ELF-1 (cell line): ENCODE measurements at regions not wholly inside any gene's neighbourhood (a gene's known extent, or its start where the extent isn't known, plus 50 kb on each side); places are given as distances from the start of the nearest gene placed in this dataset.
A peak's percentile ranks its signal among the peaks of the same experiment; 100 is the strongest.

ENCODE experiments used
- DNase-seq: peaks from one replicate; pipeline ENCODE4 v3.0.0-alpha.2; 2016; ENCODE audit warnings: low read depth, low spot score

DNA sequence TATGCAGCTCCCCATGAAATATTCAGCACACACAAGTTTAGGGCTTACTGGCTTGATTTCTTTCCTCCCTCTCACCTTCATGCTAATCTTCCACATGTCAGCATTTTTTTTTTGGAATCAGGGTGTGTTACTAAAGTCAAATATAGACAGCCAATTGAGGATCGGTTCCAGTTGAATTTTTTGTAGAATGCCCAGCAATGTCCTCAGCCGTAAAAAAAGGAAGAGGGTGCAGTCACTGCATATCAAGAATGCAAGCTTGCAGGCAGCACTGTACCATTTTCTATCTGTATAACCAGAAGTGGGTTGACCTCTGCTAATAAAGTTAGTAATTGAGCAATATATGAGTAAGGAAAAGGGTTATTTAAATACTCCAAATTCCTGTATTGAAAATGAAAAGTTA lies 51.4 kb upstream of the CHMP2B start:
- no peak for DNase-seq

DNA sequence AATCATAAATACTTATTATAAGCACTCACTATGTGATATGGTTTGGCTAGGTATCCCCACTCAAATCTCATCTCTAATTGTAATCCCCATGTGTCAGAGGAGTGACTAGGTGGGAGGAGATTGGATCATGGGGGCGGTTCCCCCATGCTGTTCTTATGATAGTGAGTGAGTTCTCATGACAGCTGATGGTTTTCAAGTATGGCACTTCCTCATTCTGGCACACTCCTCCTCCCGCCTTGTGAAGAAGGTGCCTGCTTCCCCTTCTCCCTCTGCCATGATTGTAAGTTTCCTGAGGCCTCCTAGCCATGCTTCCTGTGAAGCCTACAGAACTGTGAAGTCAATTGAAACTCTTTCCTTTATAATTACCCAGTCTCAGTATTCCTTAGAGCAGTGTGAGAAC lies 53.3 kb upstream of the CHMP2B start:
- no peak for DNase-seq

DNA sequence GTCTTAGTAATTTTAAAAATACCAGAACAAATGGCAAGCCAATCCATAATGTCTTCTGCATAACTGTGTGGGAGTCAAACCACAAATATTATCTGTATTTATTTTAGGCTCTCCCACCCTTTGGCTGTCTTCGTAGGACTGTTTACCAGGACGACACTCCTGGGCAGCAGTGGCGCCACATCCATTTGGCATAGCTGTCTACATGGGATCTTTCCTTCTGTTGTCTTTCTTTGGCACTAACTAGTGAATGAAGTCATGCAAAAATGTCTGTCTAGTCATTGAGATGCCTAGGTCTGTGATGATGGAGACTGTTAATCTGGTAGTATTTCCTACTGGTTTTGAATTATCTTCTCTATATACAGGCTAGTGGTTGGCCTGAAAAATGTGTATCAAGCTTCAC lies 54.0 kb upstream of the CHMP2B start:
- DNase-seq = no peak

DNA sequence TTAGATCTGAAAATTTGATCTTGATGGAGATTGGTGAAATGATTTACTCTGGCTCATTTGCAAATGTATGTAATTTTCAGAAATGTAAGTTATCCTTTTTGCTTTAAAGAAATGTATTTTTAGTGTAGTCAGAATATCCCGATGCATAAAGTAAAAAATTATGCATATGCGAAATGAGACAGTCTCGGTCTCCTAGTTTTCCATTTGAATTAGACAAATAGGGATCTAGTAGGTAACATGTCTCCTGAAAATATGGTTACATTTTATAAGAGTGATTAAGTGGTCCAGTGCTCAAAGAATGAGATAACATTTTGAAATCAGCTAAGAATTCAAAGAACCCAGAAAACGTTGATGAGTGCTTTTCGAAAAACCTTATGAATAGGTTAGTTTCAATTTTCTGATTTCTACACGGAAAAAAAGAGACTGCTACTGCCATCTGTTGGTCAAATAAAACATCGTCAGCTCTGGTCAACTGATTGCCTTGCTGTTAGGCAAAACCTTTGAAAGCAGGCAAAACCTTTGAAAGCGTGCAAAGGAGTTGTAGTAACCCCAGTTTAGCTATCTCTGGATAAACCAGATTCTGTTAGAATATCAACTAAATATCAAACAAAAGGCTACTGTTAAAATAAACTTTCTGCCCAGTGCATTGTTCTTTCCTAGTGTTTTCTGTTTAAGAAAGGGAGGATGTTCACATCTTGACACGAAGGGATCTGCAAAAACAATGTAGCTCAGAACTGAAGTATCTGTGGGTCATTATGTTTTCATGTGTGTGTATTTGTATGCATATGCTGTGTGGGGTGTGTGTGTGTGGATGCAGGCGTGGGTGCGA lies 59.3 kb upstream of the CHMP2B start:
- peak; percentile 13 for DNase-seq

DNA sequence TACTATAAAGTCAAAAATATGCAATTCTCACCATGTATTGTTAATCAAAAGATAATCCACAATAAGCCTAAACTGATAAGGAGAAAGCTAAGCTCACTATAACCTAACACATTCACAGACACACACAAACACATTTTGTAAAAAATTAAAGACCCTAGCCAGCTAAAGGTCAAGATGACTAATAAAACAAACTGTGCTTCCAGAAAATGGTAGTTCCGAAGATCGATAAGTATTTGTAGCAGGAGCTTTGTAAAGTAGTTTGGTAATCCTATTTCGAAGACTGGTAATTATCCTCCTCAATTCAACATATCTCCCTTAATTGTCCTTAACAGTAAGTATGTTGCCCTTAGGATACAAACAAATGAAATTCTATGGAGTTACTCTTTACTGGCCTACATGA lies 62.9 kb upstream of the CHMP2B start:
- DNase-seq = no peak

DNA sequence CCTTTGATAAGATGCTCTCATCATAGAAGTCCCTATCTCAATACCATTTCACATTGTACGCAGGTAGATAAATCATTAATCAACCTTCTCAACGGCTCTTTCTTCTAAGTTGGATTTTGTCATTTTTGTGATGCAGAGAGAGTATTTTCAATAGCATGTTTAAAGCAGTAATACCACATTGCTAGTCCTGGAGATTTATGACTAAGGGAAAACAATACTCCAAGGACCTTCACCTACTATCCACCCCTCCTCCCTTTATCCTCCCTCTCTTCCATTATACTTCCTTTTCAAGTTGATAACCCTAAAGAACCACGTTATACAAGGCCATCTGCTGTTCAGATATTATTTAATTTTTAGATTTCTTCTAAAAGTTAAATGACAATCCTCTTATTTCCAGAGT lies 65.3 kb upstream of the CHMP2B start:
- no peak for DNase-seq

DNA sequence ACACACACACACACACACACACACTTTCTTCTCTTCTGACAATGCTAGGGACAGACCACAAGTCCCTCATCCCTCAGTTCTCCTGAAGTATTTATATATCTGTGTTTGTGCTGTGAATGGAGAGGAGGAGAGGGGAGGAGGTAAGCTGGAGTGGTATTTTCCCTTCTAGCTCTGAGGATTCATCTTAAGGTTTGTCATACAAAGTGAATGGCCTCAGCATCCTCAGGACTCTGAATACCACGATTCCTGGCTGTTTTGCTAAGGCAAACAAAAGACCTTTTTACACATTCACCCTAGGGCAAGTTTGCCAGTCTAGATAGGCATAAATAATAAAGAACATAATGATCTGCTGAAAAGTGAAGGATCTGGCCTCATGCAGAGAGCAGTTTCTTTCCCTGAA lies 65.7 kb upstream of the CHMP2B start:
- no peak for DNase-seq

DNA sequence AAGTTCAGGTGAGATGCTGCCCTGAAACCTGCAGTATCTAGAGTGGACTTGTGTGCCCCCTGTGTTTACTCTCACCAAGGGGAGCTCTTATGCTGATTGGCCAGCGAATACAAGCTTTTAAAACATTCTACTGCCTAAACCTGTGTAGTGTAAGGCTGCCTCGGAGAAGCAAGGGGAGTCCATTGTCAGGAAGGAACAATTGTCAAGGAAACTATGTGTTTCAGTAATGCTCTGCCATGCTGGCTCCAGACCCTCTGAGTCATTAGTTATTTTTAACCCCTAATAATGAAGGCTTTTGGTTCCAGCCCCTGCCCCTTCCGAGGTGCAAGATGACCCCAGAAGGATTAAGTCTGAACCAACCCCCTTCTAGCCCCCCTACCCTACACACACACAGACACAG lies 66.1 kb upstream of the CHMP2B start:
- DNase-seq = no peak

DNA sequence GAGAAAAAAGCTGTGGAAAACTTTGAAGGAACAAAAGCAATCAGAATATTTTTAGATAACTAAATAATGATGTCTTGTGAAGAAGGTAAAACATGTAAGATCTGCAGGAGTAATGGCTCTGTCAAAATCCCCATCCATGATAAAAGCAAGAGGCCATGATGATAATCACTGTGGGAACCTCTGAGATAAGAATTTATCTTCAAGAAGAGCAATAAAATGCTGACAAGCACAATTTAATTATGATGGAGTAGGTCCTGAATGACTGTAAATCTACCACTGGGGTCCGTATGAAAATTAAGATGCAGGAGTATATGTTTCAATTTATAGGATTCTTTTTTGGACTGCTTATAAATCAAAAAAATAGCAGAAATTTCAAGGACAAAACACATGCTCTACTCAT lies 68.3 kb upstream of the CHMP2B start:
- no peak for DNase-seq

DNA sequence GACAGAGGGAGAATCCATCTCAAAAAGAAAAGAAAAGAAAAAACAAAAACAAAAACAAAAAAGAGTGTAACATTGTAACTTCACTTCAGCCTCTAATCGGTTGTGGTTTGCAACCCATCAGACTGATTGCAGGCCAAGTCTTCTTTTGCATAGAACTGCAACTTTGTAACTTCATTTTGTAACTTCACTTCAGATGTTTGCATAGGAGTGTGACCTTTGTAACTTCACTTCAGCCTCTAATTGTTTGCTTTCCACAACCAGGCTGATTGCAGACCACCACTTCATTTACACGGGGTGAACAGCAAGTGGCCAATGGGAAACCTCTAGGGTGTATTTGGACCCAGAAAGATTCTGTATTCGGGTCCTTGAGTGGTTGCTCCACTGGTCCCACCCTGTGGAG lies 79.1 kb upstream of the CHMP2B start:
- DNase-seq = no peak

DNA sequence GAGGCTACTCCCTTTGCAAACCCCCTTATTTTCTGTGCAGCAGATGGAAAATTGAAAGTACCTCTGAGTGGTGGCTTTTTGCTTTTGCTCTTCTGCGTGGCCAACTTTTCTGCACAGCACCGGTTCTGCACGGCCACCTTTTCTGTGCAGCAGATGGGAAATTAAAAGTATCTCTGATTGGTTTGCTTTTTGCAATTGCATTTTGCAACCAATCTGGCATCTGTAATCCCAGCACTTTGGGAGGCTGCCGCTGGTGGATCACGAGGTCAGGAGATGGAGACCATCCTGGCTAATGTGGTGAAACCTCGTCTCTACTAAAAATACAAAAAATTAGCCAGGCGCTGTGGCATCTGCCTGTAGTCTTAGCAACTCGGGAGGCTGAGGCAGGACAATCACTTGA lies 79.5 kb upstream of the CHMP2B start:
- DNase-seq = no peak

DNA sequence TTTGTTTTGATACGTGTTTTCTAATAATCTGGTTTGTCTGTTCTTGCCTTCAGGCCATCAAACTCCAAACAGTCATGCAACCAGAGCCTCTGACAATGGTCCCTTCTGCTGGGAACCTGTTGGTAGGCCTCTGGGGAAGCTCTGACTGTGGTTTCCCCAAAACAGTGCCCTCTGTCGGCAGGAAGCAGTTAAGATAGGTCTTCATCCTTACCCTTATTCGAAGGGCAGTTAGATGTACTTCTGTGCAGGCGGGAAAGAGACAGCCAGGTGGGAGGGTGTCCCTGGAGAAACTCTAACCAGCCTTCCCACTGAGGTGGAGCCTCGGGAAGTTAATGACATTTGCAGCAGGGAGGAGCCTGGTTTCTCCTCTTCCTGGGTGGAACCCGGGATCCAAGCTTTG lies 81.6 kb upstream of the CHMP2B start:
- DNase-seq = peak; percentile 70

DNA sequence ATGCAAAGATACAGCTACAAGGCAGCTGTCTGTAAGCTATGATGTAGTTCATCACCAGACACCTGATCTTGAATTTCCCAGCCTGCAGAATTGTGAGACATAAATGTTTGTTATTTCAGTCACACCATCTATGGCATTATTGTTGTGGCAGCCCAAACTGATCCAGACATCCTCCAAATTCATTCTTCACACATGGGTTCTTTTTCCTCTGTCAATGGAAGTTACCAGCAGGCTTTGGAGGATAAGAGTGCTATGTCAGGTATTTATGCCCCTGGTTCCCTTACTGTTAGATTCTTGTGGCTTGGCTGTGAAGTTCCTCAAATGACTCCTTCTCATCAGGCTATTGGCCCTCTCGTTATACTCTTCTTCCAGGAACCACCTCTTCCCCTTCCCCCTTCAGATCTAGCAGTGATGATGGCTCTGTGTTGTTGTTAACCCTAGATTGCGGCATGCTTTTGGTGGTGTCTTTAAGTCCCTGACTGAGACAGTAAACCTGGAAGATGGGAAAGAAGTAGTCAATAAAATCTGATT lies 91.0 kb upstream of the CHMP2B start:
- no peak for DNase-seq

DNA sequence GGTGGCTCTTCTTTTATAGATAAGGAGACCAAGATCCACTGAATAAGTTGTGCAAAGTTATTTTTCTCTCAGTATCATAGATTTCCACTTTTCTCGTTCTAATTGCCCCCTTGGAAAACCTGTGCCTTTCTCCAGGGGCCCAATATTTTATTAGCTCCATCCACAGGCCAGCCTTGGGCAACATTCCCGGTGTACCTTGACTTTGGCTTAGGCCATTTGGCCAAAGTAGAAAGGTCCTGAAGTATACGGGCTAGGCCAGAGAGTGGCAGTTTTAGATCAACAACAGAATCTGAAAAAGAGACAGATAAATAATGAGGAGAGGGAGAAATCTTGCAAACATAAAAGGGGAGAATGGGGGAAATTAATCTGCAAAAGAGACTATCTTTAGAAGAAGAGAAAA lies 91.7 kb upstream of the CHMP2B start:
- no peak for DNase-seq

DNA sequence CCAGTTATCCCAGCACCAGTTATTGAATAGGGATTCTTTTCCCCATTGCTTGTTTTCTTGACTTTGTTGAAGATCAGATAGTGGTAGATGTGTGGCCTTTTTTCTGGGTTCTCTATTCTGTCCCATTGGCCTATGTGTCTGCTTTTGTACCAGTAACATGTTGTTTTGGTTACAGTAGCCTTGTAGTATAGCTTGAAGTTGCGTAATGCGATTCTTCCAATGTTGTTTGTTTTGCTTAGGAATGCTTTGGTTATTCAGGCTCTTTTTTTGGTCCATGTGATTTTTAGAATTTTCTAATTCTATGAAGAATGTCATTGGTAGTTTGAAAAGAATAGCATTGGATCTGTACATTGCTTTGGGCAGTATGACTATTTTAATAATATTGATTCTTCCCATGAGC lies 94.3 kb upstream of the CHMP2B start:
- DNase-seq = no peak

DNA sequence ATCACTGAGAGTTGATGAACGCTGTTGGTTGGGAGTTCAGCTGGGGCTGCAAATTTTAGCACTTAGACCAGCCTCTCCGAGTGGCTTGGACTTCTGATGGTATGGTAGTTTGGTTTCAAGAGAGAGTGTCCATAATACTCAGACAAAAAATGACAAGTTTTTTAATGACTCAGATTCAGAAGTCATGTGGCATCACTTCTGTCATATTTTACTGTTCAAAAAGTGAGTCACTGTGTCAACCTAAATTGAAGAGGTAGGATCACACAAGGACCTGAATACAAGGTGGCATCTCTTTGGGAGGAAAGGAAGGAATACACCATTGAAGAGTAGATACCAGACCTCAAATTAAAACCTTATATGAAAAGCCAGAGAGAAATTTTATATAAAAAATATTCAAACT lies 99.1 kb upstream of the CHMP2B start:
- DNase-seq = no peak

DNA sequence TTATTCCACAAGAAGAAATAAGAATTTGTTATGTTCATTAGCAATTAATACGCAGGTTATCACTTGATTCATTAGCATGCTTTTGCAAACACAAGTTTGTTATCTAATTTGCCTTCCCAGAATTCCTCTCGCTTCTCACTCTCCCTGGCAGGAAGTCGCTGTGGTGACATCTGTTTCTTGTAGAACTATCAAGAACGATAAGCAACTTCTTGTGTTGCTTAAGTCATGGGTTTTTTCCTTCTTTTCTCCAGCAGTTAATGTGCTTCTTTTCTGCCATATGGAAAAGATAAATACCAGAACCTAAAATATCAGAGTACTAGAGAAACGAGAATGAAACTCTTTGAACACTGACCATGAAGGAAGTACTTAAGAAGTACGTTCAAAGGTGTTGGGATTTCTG lies 99.8 kb upstream of the CHMP2B start:
- DNase-seq = no peak

DNA sequence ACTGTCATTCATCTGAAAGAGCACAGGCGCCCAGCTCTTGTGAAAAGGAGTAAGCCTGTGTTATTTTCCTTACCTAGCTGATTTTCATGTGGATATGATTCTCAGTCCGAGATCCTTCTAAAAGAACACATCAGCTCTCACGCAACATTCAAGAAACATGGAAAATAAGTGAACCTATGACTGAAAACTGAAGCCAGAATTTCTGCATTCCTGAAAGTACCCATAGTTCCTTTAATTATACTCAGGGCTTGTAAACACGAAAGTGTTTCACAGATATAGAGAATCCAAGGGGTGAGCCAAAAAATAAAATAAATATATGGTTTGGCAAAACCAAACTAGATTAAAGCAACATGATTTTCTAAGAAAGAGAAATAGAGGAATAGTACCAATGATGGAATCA lies 100.8 kb upstream of the CHMP2B start:
- no peak for DNase-seq

DNA sequence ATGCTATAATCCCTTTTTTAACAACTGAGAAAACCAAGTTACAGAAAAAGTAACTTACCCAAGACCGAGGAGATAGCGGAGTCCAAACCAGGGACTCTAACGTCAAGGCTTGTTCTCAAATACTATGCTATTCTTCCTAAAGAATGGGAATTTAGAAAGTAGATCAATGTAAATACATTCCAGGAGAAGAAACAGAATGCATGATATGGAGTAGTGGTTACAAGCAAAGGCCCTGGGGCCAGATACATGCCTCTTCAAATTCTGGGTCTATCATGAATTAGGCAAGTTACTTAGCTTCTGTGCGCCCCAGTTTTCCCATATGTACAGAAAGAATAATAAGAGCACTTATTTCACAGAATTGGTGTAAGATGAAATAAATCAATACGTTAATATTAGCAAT lies 102.0 kb upstream of the CHMP2B start:
- no peak for DNase-seq

DNA sequence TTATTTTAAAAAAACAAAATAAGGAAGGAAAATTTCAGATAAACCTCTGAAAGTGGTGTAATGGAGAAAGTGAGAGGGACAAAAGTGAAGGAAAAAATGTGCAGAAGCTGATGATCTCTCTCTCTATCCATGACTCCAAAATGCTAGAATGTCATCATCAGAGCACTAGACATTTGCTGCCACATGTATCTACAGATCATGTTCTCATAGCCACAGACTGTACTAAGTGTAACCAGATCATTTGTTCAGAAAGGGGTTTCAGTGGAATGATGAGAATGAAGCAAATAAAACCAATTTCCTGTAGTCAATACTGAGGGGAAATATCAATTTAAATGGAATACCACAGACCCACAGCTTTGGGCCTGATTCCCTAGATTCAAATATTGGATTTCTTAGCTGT lies 104.3 kb upstream of the CHMP2B start:
- DNase-seq = no peak

DNA sequence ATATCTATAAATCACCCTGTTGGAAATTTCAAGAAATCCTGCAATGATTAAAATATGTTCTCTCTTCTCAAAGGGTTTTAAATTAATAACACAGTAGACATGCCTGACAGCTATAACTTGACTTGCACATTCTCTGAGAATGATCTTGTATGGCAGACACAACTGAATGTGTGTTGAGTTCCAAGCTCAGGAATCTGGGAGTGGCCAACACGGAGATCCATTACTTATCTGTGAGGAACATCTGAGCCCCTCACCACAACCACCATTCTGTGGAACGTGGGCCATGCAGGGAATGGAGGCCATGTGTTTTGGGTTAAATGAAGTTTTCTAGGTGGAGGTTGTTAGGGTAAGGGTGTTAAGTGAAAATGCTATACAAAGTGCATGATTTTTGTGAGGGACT lies 105.3 kb upstream of the CHMP2B start:
- no peak for DNase-seq

DNA sequence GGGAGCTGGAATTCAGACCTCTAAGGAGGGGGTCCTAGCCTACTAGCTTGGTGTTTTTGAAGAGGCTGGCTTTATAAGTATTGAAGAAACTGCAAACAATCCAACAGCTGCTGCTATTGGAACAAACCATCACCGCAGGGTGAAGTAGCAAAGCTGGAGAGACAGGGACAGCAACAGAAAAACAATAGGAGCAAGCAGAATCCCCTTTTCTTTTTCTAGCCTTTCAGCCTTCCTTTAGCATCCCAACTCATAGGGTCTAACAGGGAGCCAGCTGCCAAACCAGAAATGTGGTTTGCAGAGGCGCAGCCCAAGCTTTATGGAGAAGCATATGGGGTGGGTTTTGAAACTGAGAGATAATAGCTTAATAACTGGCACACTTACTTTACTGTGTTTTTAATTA lies 106.2 kb upstream of the CHMP2B start:
- peak; percentile 5 for DNase-seq

DNA sequence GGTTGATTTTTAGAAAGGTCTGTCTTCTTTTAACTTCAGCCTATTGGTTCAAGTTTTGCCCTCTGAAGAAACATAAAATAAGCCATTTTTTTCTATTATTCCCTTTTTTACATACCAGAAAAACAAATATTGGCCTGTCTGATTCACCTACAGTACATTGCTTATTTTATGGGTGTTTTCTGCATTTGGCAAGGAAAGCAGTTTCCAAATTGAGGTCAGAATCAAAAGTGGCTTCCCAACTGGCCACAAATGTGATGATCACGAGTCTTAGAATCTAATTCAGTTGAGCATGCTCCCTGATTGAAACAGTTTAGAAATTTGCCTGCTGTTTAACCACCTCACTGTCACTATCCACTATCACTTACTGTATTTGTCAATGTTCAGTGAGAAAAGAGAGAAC lies 106.9 kb upstream of the CHMP2B start:
- no peak for DNase-seq

DNA sequence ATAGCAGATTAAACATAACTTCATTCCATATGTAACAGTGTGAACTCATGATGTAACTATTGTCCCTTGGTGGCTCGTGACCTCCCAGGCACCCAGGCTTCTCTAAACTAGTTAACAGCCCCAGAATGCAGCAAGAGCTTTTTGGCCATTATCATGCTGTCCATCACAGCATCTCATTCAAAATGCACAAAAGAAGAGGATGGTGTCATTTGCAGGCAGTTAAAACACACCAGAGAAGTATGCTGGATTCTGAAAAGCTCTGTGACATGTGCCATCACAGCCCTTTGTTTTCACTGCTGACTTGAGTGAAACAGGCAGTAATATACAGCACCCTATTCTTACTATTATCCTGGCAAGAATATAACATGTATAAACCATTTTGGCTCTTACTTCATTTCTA lies 117.6 kb upstream of the CHMP2B start:
- DNase-seq = no peak
